ENCODE measurements at regions not wholly inside any gene's neighbourhood (a gene's known extent, or its start where the extent isn't known, plus 50 kb on each side); places are given as distances from the start of the nearest gene placed in this dataset.
A peak's percentile ranks its signal among the peaks of the same experiment; 100 is the strongest.

GRCh38 chr9:79969393-79970145 is 397.8 kb downstream of the TLE4 start:
- DNase-seq = no peak

DNA sequence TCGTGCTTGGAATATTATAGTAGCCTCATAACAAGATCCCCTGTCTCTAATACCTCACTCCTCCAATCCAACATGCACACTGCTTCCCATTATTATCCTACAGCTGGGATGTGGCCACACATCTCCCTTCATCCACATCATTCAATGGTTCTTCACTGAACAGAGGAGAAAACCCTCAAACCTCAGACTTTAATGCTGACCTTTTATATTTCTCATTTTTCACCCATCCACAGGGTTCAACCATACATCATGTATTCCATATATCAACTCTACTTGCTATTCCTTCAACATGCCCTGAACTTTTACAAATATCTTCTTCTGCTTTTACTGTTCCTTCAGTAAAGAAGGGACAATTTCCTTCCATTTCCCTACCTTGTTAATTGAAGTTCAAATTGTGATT is 396.8 kb downstream of the TLE4 start:
- no peak for DNase-seq

DNA sequence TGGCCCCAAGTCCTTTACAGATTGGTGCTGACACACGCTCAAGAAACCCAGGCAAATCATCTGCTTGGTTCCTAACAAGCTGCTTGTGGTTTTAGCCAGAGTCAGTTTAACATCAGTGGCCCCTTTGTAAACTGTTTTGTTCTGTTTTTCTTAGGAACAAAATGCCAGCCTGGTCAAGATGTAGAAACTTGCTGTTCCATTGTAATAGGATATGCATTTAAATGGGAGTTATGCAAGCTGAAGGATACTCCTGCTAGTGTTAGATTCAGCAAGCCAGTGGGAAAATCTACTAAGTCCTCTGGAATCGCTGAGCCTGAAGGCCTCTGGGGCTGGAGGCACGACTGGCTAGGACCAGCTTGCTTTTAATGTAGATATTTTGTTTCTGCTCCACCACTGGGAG is 391.1 kb downstream of the TLE4 start:
- DNase-seq = no peak

DNA sequence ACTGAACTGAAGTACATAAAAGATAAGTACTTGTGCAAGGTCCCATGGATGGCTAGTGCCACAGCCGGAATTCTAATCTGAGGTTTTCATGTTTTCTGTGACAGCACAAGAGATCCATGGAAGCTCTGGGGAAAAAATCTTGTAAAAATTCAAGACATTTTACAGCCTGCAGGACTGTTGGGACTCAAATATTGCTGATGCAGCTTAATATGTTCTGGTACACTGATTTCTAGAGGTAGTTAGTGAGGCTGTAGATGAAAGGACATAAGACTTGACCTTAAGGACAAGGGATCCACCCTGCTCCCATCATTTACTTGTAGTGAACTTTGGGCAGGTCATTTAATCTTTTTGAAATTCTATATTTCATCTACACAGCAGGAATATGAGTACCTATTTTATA is 390.4 kb downstream of the TLE4 start:
- no peak for DNase-seq

DNA sequence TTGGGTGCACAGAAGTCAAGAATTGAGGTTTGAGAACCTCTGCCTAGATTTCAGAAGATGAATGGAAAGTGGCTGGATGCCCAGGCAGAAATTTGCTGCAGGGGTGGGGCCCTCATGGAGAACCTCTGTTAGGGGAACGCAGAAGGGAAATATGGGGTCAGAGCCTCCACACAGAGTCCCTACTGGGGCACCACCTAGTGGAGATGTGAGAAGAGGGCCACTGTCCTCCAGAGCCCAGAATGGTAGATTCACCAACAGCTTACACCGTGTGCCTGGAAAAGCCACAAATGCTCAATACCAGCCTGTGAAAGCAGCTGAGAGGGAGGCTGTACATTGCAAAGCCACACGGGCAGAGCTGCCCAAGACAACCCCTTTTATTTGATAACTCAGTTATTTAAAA is 383.5 kb downstream of the TLE4 start:
- DNase-seq = peak; percentile 23

- DNase-seq = no peak
Observed at GRCh38 chr9:79953908-79954307, 382.1 kb downstream of the TLE4 start.

DNA sequence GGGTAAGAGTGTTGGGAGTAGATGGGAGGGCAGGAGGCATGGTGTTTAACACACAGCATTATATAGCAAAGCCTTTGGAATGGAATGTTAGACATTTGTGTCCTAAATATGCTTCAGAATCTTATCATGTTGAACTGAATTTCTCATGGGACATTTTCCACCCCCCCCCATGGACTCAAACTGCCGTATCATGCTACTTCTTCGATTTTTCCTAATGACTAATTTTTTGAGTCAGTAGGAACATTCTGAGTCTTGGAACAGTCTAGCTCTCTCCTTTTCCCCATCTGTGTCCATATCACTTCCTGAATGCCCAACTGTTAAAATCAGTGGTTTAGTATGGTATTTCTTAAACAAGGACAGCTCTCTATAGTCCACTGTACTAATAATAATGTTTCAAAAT is 380.6 kb downstream of the TLE4 start:
- no peak for DNase-seq

- no peak for DNase-seq
Observed at GRCh38 chr9:79946712-79947111, 374.9 kb downstream of the TLE4 start.

GRCh38 chr9:79945495-79945894 is 373.7 kb downstream of the TLE4 start:
- DNase-seq = no peak

DNA sequence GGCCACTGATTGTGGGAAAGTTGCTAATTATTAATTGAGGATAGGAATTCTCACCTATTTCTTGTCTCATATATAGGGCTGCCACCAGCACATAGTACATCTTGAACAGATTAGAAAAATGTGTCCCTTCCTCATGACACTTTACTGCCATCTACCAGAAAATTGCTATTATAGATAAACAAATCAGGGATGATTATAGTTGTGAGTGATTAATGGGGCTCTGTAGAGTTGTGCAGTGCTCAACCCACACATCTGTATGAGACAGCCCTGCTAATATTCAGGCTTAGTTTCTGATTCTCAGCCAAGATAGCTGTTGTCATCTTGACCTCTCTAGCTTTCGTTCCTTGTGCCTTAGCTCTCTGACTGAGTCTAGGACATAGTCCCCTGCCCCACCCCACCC is 373.3 kb downstream of the TLE4 start:
- peak; percentile 8 for DNase-seq

DNA sequence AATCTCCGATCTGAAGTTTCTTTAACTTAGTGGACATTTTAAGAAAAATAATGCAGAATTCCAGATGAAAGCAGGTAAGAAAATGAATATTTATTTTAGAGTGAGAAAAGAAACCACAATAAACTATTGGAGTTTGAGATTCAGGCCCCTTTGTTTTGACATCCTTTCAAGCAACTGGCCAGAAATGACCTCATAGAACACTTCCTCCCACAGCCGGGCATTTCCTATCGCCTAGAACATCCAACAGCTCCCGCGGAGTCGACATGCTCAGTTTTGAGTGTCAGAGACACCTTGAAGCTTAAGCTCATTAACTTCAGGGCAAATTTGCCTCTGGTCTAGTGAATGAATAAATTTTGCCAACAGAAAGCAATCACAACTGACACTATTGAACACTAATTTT is 369.2 kb downstream of the TLE4 start:
- DNase-seq = no peak

DNA sequence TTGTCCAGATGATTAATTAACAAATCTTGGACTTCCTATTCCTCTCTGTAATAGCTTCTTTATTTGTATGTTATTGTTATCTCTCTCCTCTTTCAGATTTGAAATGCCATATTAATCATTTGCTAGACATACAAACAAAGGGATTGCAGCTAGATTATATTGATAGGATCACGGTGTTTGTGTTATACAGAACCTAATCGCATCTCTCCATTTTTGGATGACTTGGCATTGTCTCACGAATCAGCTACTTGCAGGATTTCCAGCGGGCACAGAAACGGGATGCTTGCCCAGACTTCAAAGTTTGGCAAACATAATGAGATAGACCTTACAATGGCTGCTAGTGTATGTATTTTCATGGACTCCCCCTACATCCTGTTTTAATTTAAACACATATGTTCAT is 368.1 kb downstream of the TLE4 start:
- no peak for DNase-seq

GRCh38 chr9:79936336-79936735 is 364.6 kb downstream of the TLE4 start:
- no peak for DNase-seq

GRCh38 chr9:79929285-79929684 is 357.5 kb downstream of the TLE4 start:
- no peak for DNase-seq

- DNase-seq = no peak
Observed at GRCh38 chr9:79928661-79929223, 357.0 kb downstream of the TLE4 start.

DNA sequence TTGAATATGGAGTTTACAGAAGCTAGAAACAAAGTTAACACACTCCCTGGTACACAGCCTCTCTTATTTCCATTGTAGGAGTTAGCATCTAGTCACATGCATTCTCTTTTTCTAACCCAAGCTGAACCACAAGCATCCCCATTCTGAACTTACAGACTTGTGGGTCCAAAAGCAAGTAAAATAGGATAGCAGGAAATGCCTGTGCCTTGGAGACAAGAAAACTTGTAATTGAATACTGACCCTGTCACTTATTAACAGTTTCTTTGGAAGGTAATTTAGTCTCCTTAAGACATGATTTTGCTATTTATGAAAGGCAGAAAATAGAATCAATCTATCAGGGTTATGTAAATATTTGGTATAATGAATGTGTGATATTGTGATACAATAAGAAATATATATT is 353.6 kb downstream of the TLE4 start:
- no peak for DNase-seq

DNA sequence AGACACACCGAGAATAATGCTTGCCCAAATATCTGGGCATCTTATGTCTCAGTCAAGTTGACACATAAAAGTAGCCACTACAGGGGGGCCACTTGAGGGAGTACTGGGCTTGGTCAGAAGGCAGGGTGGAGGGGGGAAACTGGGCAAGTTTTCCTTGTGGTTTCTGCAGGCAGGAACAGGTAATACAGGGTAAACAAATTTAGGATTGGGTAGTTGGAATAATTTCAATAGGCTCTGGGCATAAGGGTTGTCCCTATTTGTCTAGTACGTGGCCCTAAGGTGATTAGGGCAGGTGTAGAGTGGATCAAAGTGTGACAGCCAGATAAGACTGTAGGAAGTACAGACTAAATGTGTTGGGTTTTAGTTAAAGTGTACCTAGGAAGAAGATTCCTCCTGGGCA is 353.1 kb downstream of the TLE4 start:
- DNase-seq = no peak

- no peak for DNase-seq
Observed at GRCh38 chr9:79917421-79917820, 345.7 kb downstream of the TLE4 start.

- no peak for DNase-seq
Observed at GRCh38 chr9:79913867-79914266, 342.1 kb downstream of the TLE4 start.

- no peak for DNase-seq
Observed at GRCh38 chr9:79912318-79913070, 340.7 kb downstream of the TLE4 start.

DNA sequence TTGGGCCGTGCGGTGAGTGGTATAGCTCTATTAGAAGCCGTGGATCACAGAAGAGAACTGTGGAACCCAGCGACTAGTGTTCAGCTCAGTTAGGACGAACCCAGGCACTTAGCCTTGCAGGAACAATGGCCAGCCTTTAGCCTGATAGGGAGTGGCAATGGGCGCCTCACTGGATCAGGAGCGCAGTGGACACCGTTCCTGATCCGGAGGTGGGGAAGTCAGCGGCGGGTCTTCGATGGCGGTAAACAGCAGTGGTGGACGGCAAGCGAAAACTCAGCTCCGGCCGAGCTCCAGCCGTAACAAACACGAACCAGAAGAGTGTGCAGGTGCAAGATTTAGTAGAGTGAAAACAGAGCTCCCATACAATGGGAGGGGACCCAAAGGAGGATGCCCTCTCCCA is 340.0 kb downstream of the TLE4 start:
- DNase-seq = no peak

- no peak for DNase-seq
Observed at GRCh38 chr9:79902825-79903600, 331.2 kb downstream of the TLE4 start.

GRCh38 chr9:79900754-79901153 is 329.0 kb downstream of the TLE4 start:
- no peak for DNase-seq
